Erythroblast (primary cell): ENCODE measurements at regions not wholly inside any gene's neighbourhood (a gene's known extent, or its start where the extent isn't known, plus 50 kb on each side); places are given as distances from the start of the nearest gene placed in this dataset.

Source experiments
- GATA1 ChIP-seq: IDR thresholded peaks from 2 replicates; pipeline ENCODE4 v1.6.1; 2011; ENCODE audit warnings: low read depth, mild to moderate bottlenecking, control low read depth, low read length, moderate library complexity
- POLR2A ChIP-seq: IDR thresholded peaks from 2 replicates; pipeline ENCODE4 v1.6.1; 2011; ENCODE audit warnings: mild to moderate bottlenecking, low read length

DNA sequence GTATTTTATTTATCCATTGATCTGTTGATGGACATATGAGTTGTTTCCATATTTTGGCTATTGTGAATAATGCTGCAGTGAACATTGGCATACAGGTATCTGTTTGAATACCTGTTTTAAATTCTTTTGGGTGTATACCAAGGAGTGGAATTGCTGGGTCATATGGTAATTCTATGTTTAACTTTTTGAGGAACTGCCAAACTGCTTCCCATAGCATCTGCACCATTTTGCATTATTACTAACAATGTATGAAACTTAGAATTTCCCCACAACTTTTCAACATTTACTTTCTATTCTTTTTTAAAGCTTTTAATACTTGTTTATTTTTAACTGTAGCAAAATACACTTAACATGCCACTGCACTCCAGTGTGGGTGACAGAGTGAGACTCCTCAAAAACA, 57.0 kb upstream of the MSN start:
- TF ChIP-seq POLR2A (no peak), GATA1 (no peak)
